Loucy (cell line): ENCODE measurements at regions not wholly inside any gene's neighbourhood (a gene's known extent, or its start where the extent isn't known, plus 50 kb on each side); places are given as distances from the start of the nearest gene placed in this dataset.

ENCODE experiments used
- H2AFZ ChIP-seq: fragments of 200-600 bp; sonication (generic); 2 replicates; pipeline ENCODE4 v1.6.0; 2016; ENCODE audit warnings: antibody characterized with exemption, mild to moderate bottlenecking, low read length, moderate library complexity
- H3F3A ChIP-seq: fragments of 200-600 bp; 2 replicates; pipeline ENCODE4 v1.6.0; 2016; ENCODE audit warnings: antibody characterized with exemption, low read depth, mild to moderate bottlenecking
- H3K27me3 ChIP-seq: fragments of 200-600 bp; sonication (generic); 2 replicates; pipeline ENCODE4 v1.6.1; 2014; ENCODE audit warnings: low read length, mild to moderate bottlenecking; ENCODE audit not compliant: insufficient read depth, poor library complexity, severe bottlenecking
- H3K36me3 ChIP-seq: fragments of 200-600 bp; sonication (generic); 2 replicates; pipeline ENCODE4 v1.6.1; 2016; ENCODE audit warnings: low read length; ENCODE audit not compliant: insufficient read depth
- H3K4me1 ChIP-seq: fragments of 200-600 bp; sonication (generic); 2 replicates; pipeline ENCODE4 v1.5.1; 2014; ENCODE audit warnings: low read length, mild to moderate bottlenecking; ENCODE audit not compliant: insufficient read depth, poor library complexity, severe bottlenecking
- H3K4me2 ChIP-seq: fragments of 200-600 bp; sonication (generic); 2 replicates; pipeline ENCODE4 v1.6.0; 2014; ENCODE audit warnings: antibody characterized with exemption, low read length, low read depth, mild to moderate bottlenecking; ENCODE audit not compliant: poor library complexity, severe bottlenecking
- H3K4me3 ChIP-seq: fragments of 200-600 bp; sonication (generic); 2 replicates; pipeline ENCODE4 v1.5.1; 2014; ENCODE audit warnings: low read length, mild to moderate bottlenecking, mixed read lengths; ENCODE audit not compliant: poor library complexity, severe bottlenecking
- H3K79me2 ChIP-seq: fragments of 200-600 bp; sonication (generic); 2 replicates; pipeline ENCODE4 v1.6.1; 2014; ENCODE audit warnings: low read length; ENCODE audit not compliant: insufficient read depth
- H3K9ac ChIP-seq: fragments of 200-600 bp; sonication (generic); 2 replicates; pipeline ENCODE4 v1.6.0; 2014; ENCODE audit warnings: mild to moderate bottlenecking, low read depth, low read length, moderate library complexity; ENCODE audit not compliant: poor library complexity, severe bottlenecking
- H3K9me2 ChIP-seq: fragments of 200-600 bp; sonication (generic); replicated peaks from 2 replicates; pipeline ENCODE4 v1.6.1; 2016; ENCODE audit warnings: low read depth, low read length, mixed read lengths
- H3K9me3 ChIP-seq: fragments of 200-600 bp; sonication (generic); 2 replicates; pipeline ENCODE4 v1.6.1; 2014; ENCODE audit warnings: mild to moderate bottlenecking, antibody characterized with exemption, low read length, low read depth; ENCODE audit not compliant: insufficient read depth
- H4K20me1 ChIP-seq: fragments of 200-600 bp; sonication (generic); 2 replicates; pipeline ENCODE4 v1.6.0; 2014; ENCODE audit warnings: antibody characterized with exemption, low read length, mild to moderate bottlenecking; ENCODE audit not compliant: insufficient read depth, poor library complexity, severe bottlenecking
- CTCF ChIP-seq: fragments of 200-600 bp; sonication (generic); conservative IDR thresholded peaks from 2 replicates; pipeline ENCODE4 v1.5.1; 2014; ENCODE audit warnings: mild to moderate bottlenecking, antibody characterized with exemption, low read length
- EZH2phosphoT487 ChIP-seq: fragments of 200-600 bp; IDR thresholded peaks from 2 replicates; pipeline ENCODE4 v1.6.1; 2018; ENCODE audit warnings: antibody characterized with exemption, mild to moderate bottlenecking, moderate library complexity, borderline replicate concordance

DNA sequence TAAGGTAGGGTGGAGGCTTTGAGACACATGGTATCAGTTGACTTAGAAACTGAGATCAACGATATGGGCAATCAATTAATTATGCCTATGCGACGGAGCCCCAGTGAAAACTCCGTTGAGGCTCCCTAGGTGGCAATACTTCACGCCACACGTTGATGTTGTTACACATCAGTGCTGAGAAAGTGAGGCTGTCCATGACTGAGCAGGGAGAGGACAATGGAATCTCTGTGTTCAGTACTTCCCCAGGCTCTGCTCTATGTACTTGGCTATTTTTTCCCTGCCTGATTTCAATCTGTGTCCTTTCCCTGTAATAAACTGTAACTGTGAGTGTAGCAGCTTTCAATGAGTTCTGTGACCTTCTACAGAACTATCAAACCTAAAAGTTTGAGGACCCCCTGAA lies 211.7 kb downstream of the SNCAIP start:
- Histone ChIP-seq H2AFZ (no peak overlapping the region), H3K27me3 (no peaks in the 10 kb centered on the region), H3K4me1 (no peaks in the 10 kb centered on the region), H3K79me2 (no peaks in the 10 kb centered on the region), H3K36me3 (no peaks in the 10 kb centered on the region), H3K4me3 (no peak overlapping the region), H3F3A (no peaks in the 10 kb centered on the region), H3K9ac (no peak overlapping the region), H4K20me1 (no peaks in the 10 kb centered on the region), H3K9me2 (no peaks in the 10 kb centered on the region), H3K4me2 (no peak overlapping the region), H3K9me3 (no peaks in the 10 kb centered on the region)
- TF ChIP-seq EZH2phosphoT487, result no peak
- TF ChIP-seq CTCF, result no peak

GRCh38 chr5:122527547-122527946 lies 215.5 kb downstream of the SNCAIP start:
- no peaks in the 10 kb centered on the region for H3K79me2 ChIP-seq
- no peak overlapping the region for H3K9ac ChIP-seq
- no peak overlapping the region for H3K4me3 ChIP-seq
- no peaks in the 10 kb centered on the region for H3K4me1 ChIP-seq
- H3K9me3 ChIP-seq, result no peaks in the 10 kb centered on the region
- no peaks in the 10 kb centered on the region for H3K27me3 ChIP-seq
- H3K4me2 ChIP-seq, result no peak overlapping the region
- H3F3A ChIP-seq, result no peaks in the 10 kb centered on the region
- no peaks in the 10 kb centered on the region for H4K20me1 ChIP-seq
- no peaks in the 10 kb centered on the region for H3K36me3 ChIP-seq
- H2AFZ ChIP-seq, result no peak overlapping the region
- no peaks in the 10 kb centered on the region for H3K9me2 ChIP-seq
- TF ChIP-seq CTCF, result no peak
- TF ChIP-seq EZH2phosphoT487, result no peak

- TF ChIP-seq EZH2phosphoT487 (no peak), CTCF (no peak)
Observed at GRCh38 chr5:122532035-122532434, 220.0 kb downstream of the SNCAIP start.

More at GRCh38 chr5:122532035-122532434, 220.0 kb downstream of the SNCAIP start:
- no peaks in the 10 kb centered on the region for H3K9me2 ChIP-seq
- H3K9ac ChIP-seq, result no peak overlapping the region
- H3K4me2 ChIP-seq, result no peak overlapping the region
- no peaks in the 10 kb centered on the region for H3K79me2 ChIP-seq
- no peaks in the 10 kb centered on the region for H3K27me3 ChIP-seq
- H3K36me3 ChIP-seq, result no peaks in the 10 kb centered on the region
- no peaks in the 10 kb centered on the region for H4K20me1 ChIP-seq
- H3K4me3 ChIP-seq, result no peak overlapping the region
- H2AFZ ChIP-seq, result no peak overlapping the region
- H3K4me1 ChIP-seq, result no peaks in the 10 kb centered on the region
- H3K9me3 ChIP-seq, result no peaks in the 10 kb centered on the region
- no peaks in the 10 kb centered on the region for H3F3A ChIP-seq
